Mammary epithelial cell (primary cell): ENCODE measurements at regions not wholly inside any gene's neighbourhood (a gene's known extent, or its start where the extent isn't known, plus 50 kb on each side); places are given as distances from the start of the nearest gene placed in this dataset.

Source experiments
- EZH2 ChIP-seq: IDR thresholded peaks from 2 replicates; pipeline ENCODE4 v1.6.1; 2012; ENCODE audit warnings: low read length, inconsistent platforms, borderline replicate concordance
- TF ChIP-seq, protein P1 (sequence below), 2 donors: IDR thresholded peaks in 1 of 2; conservative IDR thresholded peaks in 1 of 2; 2 replicates each; pipeline ENCODE4 v1.5.1; 2011 to 2012; ENCODE audit warnings: inconsistent platforms in 2 of 2, low read length in 2 of 2, mild to moderate bottlenecking in 2 of 2, control low read depth in 1 of 2, low read depth in 1 of 2; ENCODE audit not compliant: insufficient read depth in 1 of 2; ENCODE audit errors: extremely low read depth in 1 of 2

DNA sequence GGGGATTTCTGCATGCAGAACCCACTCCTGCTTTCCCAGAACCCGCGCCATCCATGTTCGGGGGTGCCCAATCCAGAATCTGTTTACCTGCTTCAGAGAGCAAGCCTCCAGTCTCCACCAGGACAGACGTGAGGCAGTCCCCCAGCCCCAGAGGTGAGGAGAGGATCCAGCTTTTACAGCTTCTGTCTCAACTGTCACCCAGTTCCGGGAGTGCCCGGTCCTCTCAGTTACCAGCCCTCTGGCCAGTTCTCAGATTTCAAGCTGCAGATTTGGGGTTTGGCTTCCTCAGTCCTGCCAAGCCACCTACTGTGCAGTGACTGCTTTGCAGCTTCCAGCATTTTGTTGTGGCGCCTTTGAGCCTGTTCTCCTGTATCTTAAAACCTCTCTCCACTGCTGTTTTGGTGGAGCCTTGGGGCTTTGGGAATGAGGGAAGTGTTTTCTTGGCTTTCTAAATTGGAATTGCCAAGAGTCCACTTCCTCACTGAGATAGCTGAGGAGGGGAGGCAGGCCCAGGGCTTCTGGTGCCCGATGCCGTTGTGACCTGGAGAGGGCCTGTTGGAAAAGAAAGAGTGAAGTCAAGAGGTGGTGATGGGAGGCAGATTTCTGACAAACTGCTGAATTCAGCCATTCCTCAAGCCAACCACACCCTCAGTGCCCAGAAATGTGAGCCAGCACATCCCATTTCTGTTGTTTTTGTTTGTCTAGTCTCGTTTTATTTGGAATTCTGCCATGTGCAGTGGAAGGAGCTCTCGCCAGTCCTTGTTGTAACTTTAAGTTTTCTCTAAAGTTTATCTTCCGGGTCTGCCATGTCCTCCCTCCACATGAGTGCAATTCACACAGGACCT lies 513.4 kb downstream of the TBC1D22A start:
- TF ChIP-seq, protein P1, sequence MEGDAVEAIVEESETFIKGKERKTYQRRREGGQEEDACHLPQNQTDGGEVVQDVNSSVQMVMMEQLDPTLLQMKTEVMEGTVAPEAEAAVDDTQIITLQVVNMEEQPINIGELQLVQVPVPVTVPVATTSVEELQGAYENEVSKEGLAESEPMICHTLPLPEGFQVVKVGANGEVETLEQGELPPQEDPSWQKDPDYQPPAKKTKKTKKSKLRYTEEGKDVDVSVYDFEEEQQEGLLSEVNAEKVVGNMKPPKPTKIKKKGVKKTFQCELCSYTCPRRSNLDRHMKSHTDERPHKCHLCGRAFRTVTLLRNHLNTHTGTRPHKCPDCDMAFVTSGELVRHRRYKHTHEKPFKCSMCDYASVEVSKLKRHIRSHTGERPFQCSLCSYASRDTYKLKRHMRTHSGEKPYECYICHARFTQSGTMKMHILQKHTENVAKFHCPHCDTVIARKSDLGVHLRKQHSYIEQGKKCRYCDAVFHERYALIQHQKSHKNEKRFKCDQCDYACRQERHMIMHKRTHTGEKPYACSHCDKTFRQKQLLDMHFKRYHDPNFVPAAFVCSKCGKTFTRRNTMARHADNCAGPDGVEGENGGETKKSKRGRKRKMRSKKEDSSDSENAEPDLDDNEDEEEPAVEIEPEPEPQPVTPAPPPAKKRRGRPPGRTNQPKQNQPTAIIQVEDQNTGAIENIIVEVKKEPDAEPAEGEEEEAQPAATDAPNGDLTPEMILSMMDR (conservative IDR thresholded peaks at IDR 0.05 in 1 of 2, IDR thresholded peaks at IDR 0.05 in 1 of 2; ENCODE audit: extremely low read depth in 1 of 2, insufficient read depth in 1 of 2, low read depth in 1 of 2, low read length in 2 of 2): no peak
- TF ChIP-seq EZH2: no peak
